Skeletal muscle satellite cell (primary cell): ENCODE measurements at regions not wholly inside any gene's neighbourhood (a gene's known extent, or its start where the extent isn't known, plus 50 kb on each side); places are given as distances from the start of the nearest gene placed in this dataset.

Experiments
- H3K27me3 ChIP-seq: 2 replicates; pipeline ENCODE4 v1.7.0; 2013; ENCODE audit warnings: low read length; ENCODE audit not compliant: control insufficient read depth, insufficient read depth
- H3K36me3 ChIP-seq: 2 replicates; pipeline ENCODE4 v1.7.0; 2013; ENCODE audit warnings: mild to moderate bottlenecking, control low read depth, low read length; ENCODE audit not compliant: insufficient read depth
- H3K4me1 ChIP-seq: 2 replicates; pipeline ENCODE4 v1.7.0; 2013; ENCODE audit warnings: low read length; ENCODE audit not compliant: control insufficient read depth, insufficient read depth
- H3K4me2 ChIP-seq: 2 replicates; pipeline ENCODE4 v1.7.0; 2013; ENCODE audit warnings: mild to moderate bottlenecking, low read length
- H3K4me3 ChIP-seq: 2 replicates; pipeline ENCODE4 v1.7.0; 2013; ENCODE audit warnings: low read length
- H3K9ac ChIP-seq: 2 replicates; pipeline ENCODE4 v1.7.0; 2013; ENCODE audit warnings: mild to moderate bottlenecking, low read depth, low read length, moderate library complexity
- H3K9me3 ChIP-seq: replicated peaks from 2 replicates; pipeline ENCODE4 v1.7.0; 2013; ENCODE audit warnings: mild to moderate bottlenecking, control low read depth, low read length

GRCh38 chr1:4460651-4461050, 193.8 kb upstream of the AJAP1 start:
- no peak overlapping the region for H3K4me3 ChIP-seq
- no peak overlapping the region for H3K9ac ChIP-seq
- H3K36me3 ChIP-seq, result no peaks in the 10 kb centered on the region
- no peaks in the 10 kb centered on the region for H3K4me1 ChIP-seq
- no peak overlapping the region for H3K4me2 ChIP-seq
- peaks cover 11% of the 10 kb centered on the region for H3K9me3 ChIP-seq
- no peaks in the 10 kb centered on the region for H3K27me3 ChIP-seq

- Histone ChIP-seq H3K9ac (no peak overlapping the region), H3K4me2 (no peak overlapping the region), H3K36me3 (no peaks in the 10 kb centered on the region), H3K4me3 (no peak overlapping the region), H3K27me3 (no peaks in the 10 kb centered on the region), H3K9me3 (peaks cover 17% of the 10 kb centered on the region), H3K4me1 (no peaks in the 10 kb centered on the region)
Measured at GRCh38 chr1:4461726-4462290, 192.6 kb upstream of the AJAP1 start.

GRCh38 chr1:4462831-4463484, 191.5 kb upstream of the AJAP1 start:
- Histone ChIP-seq H3K4me1 (no peaks in the 10 kb centered on the region), H3K9me3 (peaks cover 20% of the 10 kb centered on the region), H3K36me3 (no peaks in the 10 kb centered on the region), H3K4me3 (no peak overlapping the region), H3K9ac (no peak overlapping the region), H3K27me3 (no peaks in the 10 kb centered on the region), H3K4me2 (no peak overlapping the region)

- Histone ChIP-seq H3K9ac (no peak overlapping the region), H3K4me2 (no peak overlapping the region), H3K4me3 (no peak overlapping the region), H3K27me3 (no peaks in the 10 kb centered on the region), H3K36me3 (no peaks in the 10 kb centered on the region), H3K4me1 (no peaks in the 10 kb centered on the region), H3K9me3 (peaks cover 26% of the 10 kb centered on the region)
Measured at GRCh38 chr1:4463631-4464030, 190.8 kb upstream of the AJAP1 start.

- Histone ChIP-seq H3K9ac (no peak overlapping the region), H3K4me1 (no peaks in the 10 kb centered on the region), H3K27me3 (no peaks in the 10 kb centered on the region), H3K4me3 (no peak overlapping the region), H3K4me2 (no peak overlapping the region), H3K36me3 (no peaks in the 10 kb centered on the region), H3K9me3 (peaks cover 20% of the 10 kb centered on the region)
Measured at GRCh38 chr1:4464478-4464877, 189.9 kb upstream of the AJAP1 start.

GRCh38 chr1:4467241-4467640, 187.2 kb upstream of the AJAP1 start:
- no peaks in the 10 kb centered on the region for H3K4me1 ChIP-seq
- no peaks in the 10 kb centered on the region for H3K27me3 ChIP-seq
- no peak overlapping the region for H3K4me3 ChIP-seq
- no peak overlapping the region for H3K4me2 ChIP-seq
- H3K9me3 ChIP-seq, result peaks cover 29% of the 10 kb centered on the region
- no peaks in the 10 kb centered on the region for H3K36me3 ChIP-seq
- no peak overlapping the region for H3K9ac ChIP-seq

GRCh38 chr1:4468386-4468785, 186.0 kb upstream of the AJAP1 start:
- Histone ChIP-seq H3K4me3 (no peak overlapping the region), H3K9me3 (peaks cover 29% of the 10 kb centered on the region), H3K9ac (no peak overlapping the region), H3K4me2 (no peak overlapping the region), H3K36me3 (no peaks in the 10 kb centered on the region), H3K4me1 (no peaks in the 10 kb centered on the region), H3K27me3 (no peaks in the 10 kb centered on the region)

- Histone ChIP-seq H3K9ac (no peak overlapping the region), H3K4me1 (no peaks in the 10 kb centered on the region), H3K9me3 (peaks cover 29% of the 10 kb centered on the region), H3K4me2 (no peak overlapping the region), H3K27me3 (no peaks in the 10 kb centered on the region), H3K36me3 (no peaks in the 10 kb centered on the region), H3K4me3 (no peak overlapping the region)
Measured at GRCh38 chr1:4468804-4469514, 185.4 kb upstream of the AJAP1 start.

- H3K4me1 ChIP-seq, result no peaks in the 10 kb centered on the region
- H3K36me3 ChIP-seq, result no peaks in the 10 kb centered on the region
- no peak overlapping the region for H3K4me2 ChIP-seq
- no peak overlapping the region for H3K9ac ChIP-seq
- H3K9me3 ChIP-seq, result peaks cover 29% of the 10 kb centered on the region
- no peak overlapping the region for H3K4me3 ChIP-seq
- H3K27me3 ChIP-seq, result no peaks in the 10 kb centered on the region
Measured at GRCh38 chr1:4476394-4476793, 178.0 kb upstream of the AJAP1 start.

- Histone ChIP-seq H3K4me1 (no peaks in the 10 kb centered on the region), H3K9me3 (peaks cover 44% of the 10 kb centered on the region), H3K9ac (no peak overlapping the region), H3K4me2 (no peak overlapping the region), H3K36me3 (no peaks in the 10 kb centered on the region), H3K4me3 (no peak overlapping the region), H3K27me3 (no peaks in the 10 kb centered on the region)
Measured at GRCh38 chr1:4481451-4481850, 173.0 kb upstream of the AJAP1 start.

- Histone ChIP-seq H3K27me3 (no peaks in the 10 kb centered on the region), H3K36me3 (no peaks in the 10 kb centered on the region), H3K4me3 (no peak overlapping the region), H3K9ac (no peak overlapping the region), H3K4me1 (no peaks in the 10 kb centered on the region), H3K4me2 (no peak overlapping the region), H3K9me3 (peaks cover 45% of the 10 kb centered on the region)
Measured at GRCh38 chr1:4482526-4482925, 171.9 kb upstream of the AJAP1 start.
